ENCODE measurements at regions not wholly inside any gene's neighbourhood (a gene's known extent, or its start where the extent isn't known, plus 50 kb on each side); places are given as distances from the start of the nearest gene placed in this dataset.

DNA sequence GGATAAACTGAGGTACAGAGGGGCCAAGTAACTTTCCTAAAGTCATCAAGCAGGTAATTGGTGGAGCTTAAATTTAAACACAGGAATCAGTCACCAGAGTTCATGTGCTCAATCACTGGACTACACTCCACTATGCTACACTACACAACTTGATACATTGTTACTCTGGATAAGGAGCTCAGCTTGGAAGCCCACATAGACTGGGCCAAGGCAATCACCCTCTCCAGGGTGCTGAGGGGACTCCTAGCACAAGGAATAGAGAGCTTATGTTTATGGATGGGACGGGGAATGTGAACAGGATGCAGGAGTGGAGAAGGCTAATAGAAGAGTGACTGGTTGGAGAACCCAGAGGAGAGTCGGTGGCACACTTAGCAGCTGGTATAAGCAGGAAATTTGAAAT is 113.5 kb upstream of the NFIB start:
- Histone ChIP-seq H3K27ac (no peak overlapping the region), H3K9me3 (no peaks in the 10 kb centered on the region), H3K4me3 (no peak overlapping the region), H3K4me1 (peaks cover 8% of the 10 kb centered on the region), H3K27me3 (ENCODE audit: insufficient read depth in 3 of 3, low read length in 2 of 3) (no peaks in the 10 kb centered on the region), H3K36me3 (ENCODE audit: insufficient read depth in 1 of 2, low read depth in 1 of 2) (no peaks in the 10 kb centered on the region)
- intact Hi-C loops (cut with DNase I), result loop anchor here in 1 of 2 donors (5.0 kb wide), 1 partner anchor 1075 kb away; no protein-coding TSS in a partner anchor
- ATAC-seq (no peak), DNase-seq (no peak)
- 83 to 92% (median 90%) methylated on average over 2 of the region's 2 CpGs for WGBS, 3 donors
- TF ChIP-seq CTCF (IDR thresholded peaks at IDR 0.05), result no peak

DNA sequence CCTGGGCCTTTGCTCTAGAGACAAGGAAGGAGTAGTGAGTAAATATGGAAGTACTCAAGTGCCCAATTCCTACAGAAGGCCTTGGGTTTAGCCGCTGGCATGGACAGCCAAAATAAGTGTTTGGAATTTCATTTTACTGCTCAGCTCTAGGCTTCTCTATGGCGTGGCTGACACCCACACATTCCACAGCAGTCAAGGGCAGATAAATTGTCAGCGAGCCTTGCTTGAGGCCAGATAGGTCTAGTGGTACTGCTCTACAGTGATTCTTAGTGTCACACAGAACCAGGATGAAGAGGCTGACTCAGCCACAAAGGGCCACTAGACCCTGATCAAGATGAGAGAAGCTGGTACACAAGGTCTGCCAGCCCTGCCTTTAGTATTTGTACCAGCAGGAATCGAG is 111.0 kb upstream of the NFIB start:
- no peak overlapping the region for H3K27ac ChIP-seq
- intact Hi-C loops (cut with DNase I), result loop anchor here in 1 of 2 donors (5.0 kb wide), 1 partner anchor 1073 kb away; no protein-coding TSS in a partner anchor
- no peaks in the 10 kb centered on the region for H3K36me3 ChIP-seq (ENCODE audit: insufficient read depth in 1 of 2, low read depth in 1 of 2)
- no peaks in the 10 kb centered on the region for H3K4me1 ChIP-seq
- no peak for TF ChIP-seq CTCF (IDR thresholded peaks at IDR 0.05)
- 58 to 78% (median 66%) methylated on average over 4 of the region's 4 CpGs for WGBS, 3 donors
- H3K27me3 ChIP-seq (ENCODE audit: insufficient read depth in 3 of 3, low read length in 2 of 3), result no peaks in the 10 kb centered on the region
- ATAC-seq, result no peak
- no peak for DNase-seq
- no peak overlapping the region for H3K4me3 ChIP-seq
- H3K9me3 ChIP-seq, result no peaks in the 10 kb centered on the region

GRCh38 chr9:14424289-14424688 is 110.3 kb upstream of the NFIB start:
- ATAC-seq (no peak), DNase-seq (no peak)
- intact Hi-C loops (cut with DNase I), result no loop called here
- H3K9me3 ChIP-seq, result no peaks in the 10 kb centered on the region
- H3K4me3 ChIP-seq, result no peak overlapping the region
- WGBS, 3 donors, result 92 to 97% (median 95%) methylated on average over 7 of the region's 7 CpGs
- no peak for TF ChIP-seq CTCF (IDR thresholded peaks at IDR 0.05)
- H3K27me3 ChIP-seq (ENCODE audit: insufficient read depth in 3 of 3, low read length in 2 of 3), result no peaks in the 10 kb centered on the region
- no peak overlapping the region for H3K27ac ChIP-seq
- no peaks in the 10 kb centered on the region for H3K36me3 ChIP-seq (ENCODE audit: insufficient read depth in 1 of 2, low read depth in 1 of 2)
- no peaks in the 10 kb centered on the region for H3K4me1 ChIP-seq

GRCh38 chr9:14423815-14424261 is 109.9 kb upstream of the NFIB start:
- Histone ChIP-seq H3K4me1 (no peaks in the 10 kb centered on the region), H3K36me3 (ENCODE audit: insufficient read depth in 1 of 2, low read depth in 1 of 2) (no peaks in the 10 kb centered on the region), H3K9me3 (no peaks in the 10 kb centered on the region), H3K4me3 (no peak overlapping the region), H3K27me3 (ENCODE audit: insufficient read depth in 3 of 3, low read length in 2 of 3) (no peaks in the 10 kb centered on the region), H3K27ac (no peak overlapping the region)
- no peak for ATAC-seq
- TF ChIP-seq CTCF (IDR thresholded peaks at IDR 0.05), result no peak
- no peak for DNase-seq
- 57 to 67% (median 61%) methylated on average over 6 of the region's 6 CpGs for WGBS, 3 donors
- intact Hi-C loops (cut with DNase I), result no loop called here

DNA sequence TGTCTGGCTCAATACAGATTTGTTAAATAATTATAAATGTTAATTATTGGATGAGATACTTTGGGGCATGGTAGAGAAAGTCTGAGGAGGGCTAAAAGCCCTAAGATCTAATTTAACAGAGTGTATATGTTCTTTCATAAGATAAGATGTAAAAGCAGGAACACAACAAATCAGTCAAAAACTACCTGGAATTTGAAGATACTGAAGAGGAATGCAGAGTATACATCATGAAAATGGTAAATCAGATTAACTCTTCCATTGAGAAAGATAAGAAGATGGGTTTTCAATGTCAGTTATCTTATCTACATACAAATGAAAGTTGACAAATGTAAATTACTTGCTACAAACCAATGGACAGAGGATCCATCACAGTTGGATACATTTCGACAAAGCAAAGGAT is 107.3 kb upstream of the NFIB start:
- ATAC-seq (no peak), DNase-seq (no peak)
- intact Hi-C loops (cut with DNase I), result no loop called here
- Histone ChIP-seq H3K9me3 (no peaks in the 10 kb centered on the region), H3K27ac (no peak overlapping the region), H3K36me3 (ENCODE audit: insufficient read depth in 1 of 2, low read depth in 1 of 2) (no peaks in the 10 kb centered on the region), H3K27me3 (ENCODE audit: insufficient read depth in 3 of 3, low read length in 2 of 3) (no peaks in the 10 kb centered on the region), H3K4me3 (no peak overlapping the region), H3K4me1 (no peaks in the 10 kb centered on the region)
- WGBS, 3 donors, result 88 to 100% (median 92%) methylated on average over 1 of the region's 1 CpG
- no peak for TF ChIP-seq CTCF (IDR thresholded peaks at IDR 0.05)

Data from psoas muscle (tissue), 7 donors.